GM19463 (cell line): ENCODE measurements at regions not wholly inside any gene's neighbourhood (a gene's known extent, or its start where the extent isn't known, plus 50 kb on each side); places are given as distances from the start of the nearest gene placed in this dataset.

Source experiments
- ATAC-seq: cut with Tn5 transposase; IDR thresholded peaks from one replicate; pipeline ENCODE4 v1.9.1; 2021; ENCODE audit warnings: mild to moderate bottlenecking, moderate library complexity; ENCODE audit not compliant: unreplicated experiment

DNA sequence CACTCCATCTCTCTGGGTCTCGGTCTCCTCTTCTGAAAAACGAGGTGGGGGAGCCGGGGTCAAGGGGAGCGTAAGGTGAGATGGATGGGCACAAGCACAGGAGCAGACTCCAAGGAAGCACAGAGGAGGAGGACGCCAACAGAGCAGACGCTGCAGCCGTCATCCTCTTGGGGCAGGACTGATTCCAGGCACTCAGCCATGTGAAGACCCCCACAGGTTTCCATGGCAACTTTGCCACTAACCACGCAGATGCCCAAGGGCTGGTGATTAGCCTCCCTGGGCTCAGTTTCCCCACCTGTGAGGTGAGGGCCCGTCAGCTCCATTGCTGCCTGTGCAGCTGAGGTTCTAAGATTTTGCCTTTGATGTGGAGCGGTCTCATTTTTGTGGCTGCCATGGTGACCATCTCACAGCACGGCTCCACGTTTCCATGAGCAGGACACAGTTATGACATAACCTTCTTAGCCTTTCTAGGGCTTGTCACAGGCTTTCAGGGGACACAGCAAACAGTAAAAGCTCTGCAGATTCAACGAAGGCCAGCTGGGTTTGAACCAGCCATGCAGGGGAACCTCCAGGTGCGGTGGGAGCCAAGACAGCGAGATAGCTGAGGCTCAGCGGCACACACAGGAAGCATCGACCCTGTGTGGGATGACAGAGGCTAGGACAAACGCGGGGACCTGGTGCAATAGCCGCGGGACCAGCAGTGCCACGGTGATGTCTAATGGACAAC, 170.3 kb downstream of the NUP210 start:
- no peak for ATAC-seq

GRCh38 chr3:13248640-13249039, 171.5 kb downstream of the NUP210 start:
- no peak for ATAC-seq

- ATAC-seq: no peak
Measured at GRCh38 chr3:13245615-13245978, 172.4 kb upstream of the IQSEC1 start.

- ATAC-seq: no peak
Measured at GRCh38 chr3:13243586-13243985, 170.4 kb upstream of the IQSEC1 start.

GRCh38 chr3:13242364-13242737, 169.1 kb upstream of the IQSEC1 start:
- no peak for ATAC-seq

- ATAC-seq: no peak
Measured at GRCh38 chr3:13241621-13242363, 168.6 kb upstream of the IQSEC1 start.

GRCh38 chr3:13240928-13241618, 167.8 kb upstream of the IQSEC1 start:
- no peak for ATAC-seq

DNA sequence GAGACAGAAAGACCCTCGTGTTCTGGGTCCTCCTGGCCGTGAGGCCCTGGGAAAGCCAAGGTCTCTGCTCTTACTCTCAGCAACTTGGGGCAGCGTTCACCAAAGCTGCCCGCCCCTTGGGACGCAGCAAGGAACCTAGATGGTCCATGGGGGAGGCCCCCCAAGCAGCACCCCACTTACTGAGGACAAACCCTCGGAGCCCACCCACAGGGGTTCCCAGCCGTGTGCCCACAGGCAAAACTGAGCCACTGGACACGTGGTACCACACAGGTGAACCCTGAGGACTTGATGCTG, 166.2 kb upstream of the IQSEC1 start:
- no peak for ATAC-seq

- no peak for ATAC-seq
Measured at GRCh38 chr3:13238687-13239466, 165.6 kb upstream of the IQSEC1 start.

DNA sequence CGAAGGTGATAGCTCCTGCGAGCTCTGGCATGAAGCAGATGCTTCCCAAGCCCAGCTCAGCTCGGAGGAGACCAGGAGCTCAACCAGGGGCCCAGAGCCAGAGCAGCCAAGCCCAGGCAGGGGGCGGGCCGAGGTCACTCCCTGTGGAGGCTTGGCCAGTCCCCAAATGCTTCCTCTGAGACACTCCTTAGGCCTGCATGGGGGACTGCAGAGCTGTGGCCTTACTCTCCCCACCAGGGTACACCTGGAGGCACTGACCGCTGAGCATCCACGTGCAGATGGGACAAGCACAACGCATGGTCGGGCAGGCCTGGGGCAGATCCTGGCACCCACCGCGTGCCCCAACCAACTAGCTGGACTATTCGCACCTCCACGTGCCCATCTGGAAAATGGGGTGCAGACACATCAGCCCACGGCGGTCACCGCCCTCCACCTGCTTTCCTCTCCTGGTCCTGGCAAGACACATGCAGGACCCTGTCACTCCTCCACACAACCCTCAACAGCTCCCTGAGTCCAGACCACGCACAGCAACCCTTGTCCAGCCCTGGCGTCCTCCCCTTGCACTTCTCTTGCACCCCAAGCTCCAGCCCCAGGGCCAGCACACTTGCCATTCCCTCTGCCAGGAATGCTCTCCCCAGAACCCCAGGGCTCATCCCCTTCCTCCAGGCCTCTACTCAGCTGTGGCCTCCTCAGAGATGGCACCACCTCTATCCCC, 164.7 kb upstream of the IQSEC1 start:
- no peak for ATAC-seq

DNA sequence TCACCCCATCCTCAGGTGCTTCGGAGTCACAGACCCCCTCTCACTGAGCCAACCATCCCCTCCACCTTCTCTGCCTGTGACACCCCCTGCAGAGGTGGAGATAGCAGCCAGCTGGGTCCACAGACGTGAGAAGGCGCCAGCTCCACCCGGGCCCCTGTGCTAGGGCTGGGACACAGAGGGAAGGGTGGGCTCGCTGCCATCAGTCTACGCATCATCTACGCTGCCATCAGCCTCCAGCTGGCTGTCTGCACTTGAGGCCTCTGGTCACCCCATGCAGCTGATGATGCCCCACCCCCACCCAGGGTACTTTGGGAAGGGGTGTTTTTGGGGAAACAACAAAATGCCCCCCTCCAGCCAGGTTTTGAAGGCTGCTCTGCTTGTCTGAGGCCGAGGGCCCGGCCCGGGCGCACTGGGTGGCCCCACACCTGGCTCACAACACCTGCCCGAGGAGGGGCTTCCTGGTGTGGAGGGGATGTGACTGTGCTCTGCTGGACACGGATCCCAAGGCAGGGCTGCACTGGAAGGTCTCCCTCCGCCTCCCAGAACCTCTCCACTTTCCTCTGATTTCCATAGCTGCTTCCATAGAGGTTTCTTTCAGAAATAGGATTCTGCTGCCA, 163.4 kb upstream of the IQSEC1 start:
- no peak for ATAC-seq

- no peak for ATAC-seq
Measured at GRCh38 chr3:13235897-13236296, 162.7 kb upstream of the IQSEC1 start.

- peak; percentile 75 for ATAC-seq
Measured at GRCh38 chr3:13235079-13235478, 161.8 kb upstream of the IQSEC1 start.

DNA sequence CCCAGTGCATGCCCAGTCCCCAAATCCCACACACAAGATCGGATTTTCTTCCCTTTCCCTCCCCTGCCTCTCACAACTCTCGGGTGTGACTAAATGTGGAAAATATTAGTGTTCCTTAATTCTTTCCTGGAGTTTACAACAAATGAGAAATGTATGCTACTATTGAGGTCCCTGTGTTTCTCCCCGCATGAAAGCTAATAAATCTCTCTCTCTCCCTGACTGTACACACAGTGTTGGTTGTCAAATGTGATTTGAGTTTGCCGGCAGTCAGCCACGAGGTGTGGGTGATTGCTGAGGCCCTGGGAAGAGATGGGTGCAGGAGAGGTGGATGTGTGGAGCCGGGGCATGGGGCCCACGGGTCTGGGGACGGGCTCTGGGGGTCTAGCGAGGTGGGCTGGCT, 161.4 kb upstream of the IQSEC1 start:
- ATAC-seq: no peak

GRCh38 chr3:13233487-13234485, 160.6 kb upstream of the IQSEC1 start:
- ATAC-seq: no peak

DNA sequence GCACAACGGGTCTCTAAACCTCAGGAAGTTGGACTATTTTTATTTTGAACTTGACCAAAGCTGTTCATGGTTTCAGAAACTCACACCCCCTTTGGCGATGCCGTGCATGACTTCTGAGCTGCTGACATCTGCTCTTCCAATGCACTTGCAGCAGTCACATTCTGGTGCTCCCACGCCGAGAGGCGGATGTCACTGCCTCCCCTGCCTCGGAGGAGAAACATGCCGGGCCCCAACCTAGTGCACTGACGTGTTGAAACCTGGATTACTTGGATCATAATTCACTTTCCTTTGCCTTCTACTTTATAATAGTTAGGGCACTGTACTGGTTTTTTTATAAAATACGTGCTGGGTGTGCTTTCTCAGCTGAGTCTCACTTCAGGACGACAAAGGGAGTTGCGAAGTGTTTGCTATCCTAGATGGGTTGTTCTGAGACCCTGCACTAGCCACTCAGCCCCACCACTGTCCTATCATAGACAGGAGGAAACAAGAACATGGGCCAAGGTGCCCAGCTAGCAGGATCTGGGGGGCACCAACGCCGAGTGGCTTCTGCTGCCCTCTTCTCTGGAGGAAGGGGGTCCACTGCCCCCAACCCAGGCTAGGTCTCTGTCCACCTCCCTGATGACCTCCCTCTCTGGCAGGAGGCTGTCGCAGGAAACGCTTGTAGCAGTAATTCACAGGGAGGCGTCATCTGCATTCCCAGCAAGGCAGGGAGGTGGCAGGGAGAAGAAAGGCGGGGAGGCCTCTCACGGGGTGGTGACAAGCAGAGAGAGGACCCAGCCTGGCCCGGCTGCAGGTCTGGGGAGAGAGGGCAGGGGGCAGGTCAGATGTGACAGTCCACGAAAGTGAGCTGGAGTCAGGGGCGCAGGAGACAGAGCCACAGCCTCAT, 158.8 kb upstream of the IQSEC1 start:
- no peak for ATAC-seq

DNA sequence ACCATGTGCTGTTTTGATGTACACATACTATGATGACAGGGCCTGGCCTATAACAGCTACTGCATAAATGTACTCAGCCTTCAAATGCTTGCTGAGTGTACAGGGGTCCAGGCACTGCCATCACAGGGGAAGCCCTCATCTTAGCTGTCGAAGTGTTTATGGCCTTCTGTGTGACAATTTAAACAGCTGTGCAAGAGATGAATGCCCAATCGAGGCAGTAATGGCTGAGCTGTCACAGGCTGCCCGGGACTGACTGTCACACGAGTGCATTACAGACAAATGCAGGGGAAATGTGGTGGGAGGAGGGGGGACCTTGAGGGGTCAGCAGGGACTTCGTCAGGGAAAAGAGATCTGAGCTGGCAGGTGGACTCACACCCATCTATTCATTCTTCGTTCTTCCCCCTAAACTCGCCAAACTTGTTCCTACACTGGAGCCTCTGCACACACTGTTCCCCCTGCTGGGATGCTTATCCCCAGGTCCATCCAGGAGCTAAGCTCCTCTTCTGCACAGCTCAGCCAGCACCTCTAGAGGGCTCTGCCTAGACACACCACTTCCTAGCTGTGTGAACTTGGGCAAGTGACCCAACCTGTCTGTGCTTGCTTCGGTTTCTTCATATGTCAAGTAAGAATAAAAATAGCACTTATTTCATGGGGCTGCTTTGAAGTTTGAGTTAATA, 156.2 kb upstream of the IQSEC1 start:
- ATAC-seq: peak; percentile 62

DNA sequence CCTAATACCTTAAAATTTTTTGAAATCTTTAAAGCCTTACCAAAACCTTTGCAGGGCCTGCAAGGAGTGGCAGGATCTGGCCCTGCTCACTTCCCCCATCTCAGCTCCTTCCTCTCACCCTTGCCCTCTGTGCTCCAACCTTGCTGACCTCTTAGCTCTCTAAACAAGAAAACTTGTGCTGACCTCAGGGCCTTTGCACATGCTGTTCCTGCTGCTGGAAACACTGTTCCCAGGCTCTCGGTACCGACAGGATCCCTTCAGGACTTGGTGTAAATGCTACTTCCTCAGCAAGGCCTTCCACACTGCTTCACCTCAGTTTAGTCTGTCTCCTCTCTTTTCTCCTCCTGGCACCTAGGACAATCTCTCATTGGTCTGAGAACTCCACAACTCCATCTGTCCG, 155.4 kb upstream of the IQSEC1 start:
- no peak for ATAC-seq
